NCI-H2029 (cell line): ENCODE measurements at regions not wholly inside any gene's neighbourhood (a gene's known extent, or its start where the extent isn't known, plus 50 kb on each side); places are given as distances from the start of the nearest gene placed in this dataset.

Source experiments
- DNase-seq: peaks from one replicate; lab custom pipeline; 2025; lab: John Stamatoyannopoulos, UW

DNA sequence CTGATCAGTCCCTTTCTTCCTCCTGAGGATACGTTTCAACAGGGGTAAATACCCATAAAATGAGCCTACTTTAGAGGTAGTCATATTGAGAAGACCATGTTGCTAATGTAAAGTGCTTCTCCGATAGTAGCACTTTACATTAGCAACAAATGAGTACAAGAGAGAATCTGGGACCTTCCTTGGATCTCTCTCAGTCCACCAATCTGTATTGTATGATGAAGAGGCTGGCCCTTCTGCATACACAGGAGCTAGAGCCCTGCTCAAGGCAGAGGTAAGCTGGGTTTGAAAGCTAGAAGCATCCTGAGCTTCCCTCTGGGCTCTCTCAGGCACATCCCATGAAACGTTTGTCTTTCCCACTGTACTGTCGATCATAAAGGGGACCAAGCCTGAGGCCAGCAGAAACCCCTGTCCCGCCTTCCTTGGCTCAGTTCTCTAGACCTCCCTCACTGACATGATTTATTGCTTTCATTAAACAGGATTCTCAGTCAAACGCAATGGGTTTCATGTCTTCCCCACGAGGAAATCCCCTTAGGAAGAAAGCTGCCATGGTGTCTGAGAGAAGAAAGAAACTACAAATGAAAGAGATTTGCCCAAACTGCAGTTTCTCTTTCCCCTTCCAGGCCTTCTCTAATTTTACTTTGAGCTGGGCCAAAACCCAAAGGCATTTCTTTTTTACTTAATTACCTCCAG is 62.8 kb upstream of the BCAR3 start:
- DNase-seq: no peak

DNA sequence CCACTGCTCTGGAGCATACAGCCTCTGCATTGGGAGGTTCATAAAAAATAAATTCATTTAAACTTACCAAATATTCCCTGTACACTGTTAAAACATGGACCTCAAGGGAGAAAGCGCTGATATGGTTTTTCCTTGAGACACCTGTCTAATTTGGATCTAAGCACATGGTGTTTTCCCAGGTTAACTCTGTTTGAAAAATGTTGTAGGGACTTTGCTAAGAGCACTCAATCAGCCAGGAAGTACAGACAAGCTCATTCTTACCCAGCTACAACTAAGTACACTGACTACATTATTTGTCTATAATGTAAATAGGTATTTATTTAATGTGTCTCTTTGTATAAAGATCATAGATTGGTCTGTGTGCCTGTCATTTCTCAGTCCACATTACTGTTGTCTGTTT is 61.8 kb upstream of the BCAR3 start:
- DNase-seq: no peak

DNA sequence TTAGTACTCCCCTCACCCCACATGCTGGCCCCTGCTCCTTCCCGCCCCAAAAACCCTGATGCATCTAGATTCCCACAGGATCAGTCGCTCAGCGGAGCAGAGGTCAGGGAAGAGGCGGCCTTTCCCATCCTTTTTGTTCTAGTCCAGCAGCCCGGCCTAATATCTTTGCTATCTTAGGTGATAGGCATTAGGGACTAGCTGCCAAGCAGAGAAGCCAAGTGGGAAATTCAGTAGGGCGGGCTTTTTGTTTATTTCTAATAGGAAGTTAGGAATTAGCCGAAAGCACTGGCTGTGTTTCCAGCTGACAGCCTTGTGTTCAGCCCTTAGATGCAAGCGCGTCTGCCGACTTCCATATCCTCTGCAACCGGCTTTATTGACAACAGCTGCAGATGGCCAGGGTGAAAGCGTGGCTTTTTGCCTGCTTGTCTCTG is 59.0 kb upstream of the BCAR3 start:
- no peak for DNase-seq

DNA sequence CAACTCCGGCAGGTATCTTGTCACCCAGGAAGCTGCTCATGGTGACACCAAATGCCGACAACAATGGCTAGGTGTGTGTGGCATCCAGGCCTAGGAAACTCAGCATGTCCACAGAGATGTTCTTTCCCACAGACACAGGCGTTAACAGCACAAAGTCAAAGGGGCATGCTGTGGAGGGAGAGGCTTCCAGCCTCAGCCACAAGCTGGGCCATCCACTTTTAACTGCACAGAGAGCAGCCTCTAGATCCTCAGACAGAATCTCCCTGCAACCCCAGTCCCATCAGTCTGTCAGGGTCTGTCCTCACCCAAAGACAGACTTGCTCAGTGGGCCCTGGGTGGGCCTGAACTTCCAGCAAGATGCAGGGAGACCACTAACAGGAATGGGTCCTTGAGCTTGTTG is 58.5 kb upstream of the BCAR3 start:
- no peak for DNase-seq

DNA sequence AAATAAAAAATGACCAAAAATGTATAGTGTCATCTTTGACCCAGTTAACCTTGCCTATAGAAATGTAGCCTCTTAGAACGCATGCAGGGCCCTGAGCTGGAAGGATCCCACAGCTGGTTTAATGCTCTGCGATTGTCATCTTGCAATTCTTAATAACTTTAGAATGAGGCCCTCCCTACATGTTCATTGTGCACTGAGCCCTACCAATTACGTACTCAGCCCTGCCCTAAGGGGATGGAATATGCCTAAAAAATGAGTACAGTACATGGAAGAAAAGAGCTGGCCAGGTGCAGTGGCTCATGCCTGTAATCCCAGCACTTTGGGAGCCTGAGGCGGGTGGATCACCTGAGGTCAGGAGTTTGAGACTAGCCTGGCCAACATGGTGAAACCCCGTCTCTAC is 57.8 kb upstream of the BCAR3 start:
- DNase-seq: no peak

DNA sequence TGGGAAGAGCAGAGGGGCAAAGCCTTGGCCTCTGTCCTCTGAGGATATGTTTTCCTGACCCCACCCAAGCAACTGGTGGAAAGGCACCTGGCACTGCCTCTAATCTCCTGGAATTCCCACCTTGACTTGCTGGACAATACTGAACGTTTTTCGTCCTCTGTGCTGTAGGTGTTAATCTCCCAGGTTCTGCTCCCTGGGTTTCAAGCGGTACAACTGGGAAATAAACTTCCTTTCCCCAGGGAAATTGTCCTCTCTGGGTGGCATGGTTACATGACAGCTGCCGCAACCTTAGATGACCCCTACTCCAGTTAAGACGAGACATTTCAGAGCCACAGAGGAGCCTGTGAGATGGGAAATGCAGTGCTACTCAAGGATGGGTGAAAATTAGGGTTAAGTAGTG is 57.3 kb upstream of the BCAR3 start:
- no peak for DNase-seq

DNA sequence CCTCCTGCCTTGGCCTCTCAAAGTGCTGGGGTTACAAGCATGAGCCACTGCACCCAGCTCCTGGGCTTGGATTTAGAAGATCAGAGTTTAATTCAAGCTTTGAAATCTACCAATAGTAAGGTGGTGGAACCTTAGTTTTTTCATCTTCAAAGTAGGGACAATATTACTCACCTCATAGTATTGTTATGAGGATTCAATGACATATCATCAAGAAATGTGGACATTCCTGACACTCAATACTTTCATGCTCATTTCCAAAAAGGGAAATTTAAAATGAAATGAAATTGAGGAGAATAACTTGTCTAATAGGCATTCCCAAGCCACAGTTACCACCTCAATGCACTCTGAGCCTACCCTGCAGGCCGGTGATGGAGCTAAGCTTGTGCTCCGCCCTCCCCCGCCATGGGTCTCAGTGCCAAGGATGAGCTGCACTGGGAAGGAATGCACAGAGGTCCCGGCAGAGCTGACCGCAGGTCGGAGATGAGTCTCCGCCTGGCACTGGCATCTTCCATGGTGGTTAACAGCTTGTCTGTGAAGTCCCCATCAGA is 56.5 kb upstream of the BCAR3 start:
- DNase-seq: no peak

DNA sequence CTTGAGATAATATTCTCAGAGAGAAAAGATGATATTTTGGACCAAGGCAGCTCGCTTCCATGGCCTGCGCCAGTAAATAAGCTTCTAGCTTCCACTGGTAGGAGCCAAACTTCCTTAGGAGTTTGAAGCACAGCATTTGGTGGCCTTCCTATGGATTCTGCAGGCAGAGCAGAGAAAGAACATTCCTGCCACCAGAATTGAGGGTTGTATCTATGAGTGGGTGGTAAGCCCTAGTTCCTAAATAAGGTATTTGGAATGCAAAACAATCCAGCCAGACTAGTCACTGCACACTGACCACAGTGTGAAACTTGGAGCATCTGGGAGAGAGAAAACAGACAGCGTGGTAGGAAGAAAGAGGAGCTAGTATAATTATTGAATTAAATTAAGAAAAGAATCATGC is 54.1 kb upstream of the BCAR3 start:
- DNase-seq: no peak

DNA sequence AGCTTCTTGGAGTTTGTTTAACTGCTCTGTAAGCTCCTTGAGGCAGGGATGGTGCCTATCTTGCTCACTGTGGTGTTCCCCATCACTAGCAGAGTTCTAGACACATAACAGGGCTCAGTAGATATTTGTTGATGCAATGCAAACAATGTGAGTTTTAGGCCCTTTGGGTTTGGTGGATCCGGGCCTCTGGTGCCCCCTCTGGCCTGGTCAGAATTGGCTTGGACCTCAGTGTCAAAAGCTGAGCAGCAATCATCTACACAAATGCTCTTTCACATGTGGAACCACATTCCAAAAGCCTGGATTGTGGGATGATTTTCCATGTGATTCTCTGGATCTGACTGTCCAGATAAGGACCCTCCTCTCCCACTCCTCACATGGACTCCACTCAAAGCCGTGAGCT is 53.4 kb upstream of the BCAR3 start:
- DNase-seq: no peak

DNA sequence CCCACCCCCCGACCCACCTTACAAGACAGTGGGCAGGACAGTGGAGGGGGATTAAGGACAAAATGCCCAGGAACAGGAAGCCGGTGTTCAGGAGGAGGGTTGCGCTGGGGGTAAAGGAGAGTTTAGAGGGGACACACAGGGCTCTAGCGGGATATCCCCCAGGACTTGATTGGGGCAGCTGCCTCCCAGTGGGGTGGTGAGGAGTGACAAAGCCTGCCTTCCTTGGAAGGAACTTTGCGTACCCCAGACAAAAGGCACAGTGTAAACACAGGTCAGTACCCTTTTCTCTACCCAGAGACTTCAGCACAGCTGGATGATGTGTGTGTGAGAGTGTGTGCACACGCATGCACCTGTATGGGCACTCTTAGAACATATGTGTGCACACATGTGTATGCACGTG is 51.7 kb upstream of the BCAR3 start:
- DNase-seq: no peak

DNA sequence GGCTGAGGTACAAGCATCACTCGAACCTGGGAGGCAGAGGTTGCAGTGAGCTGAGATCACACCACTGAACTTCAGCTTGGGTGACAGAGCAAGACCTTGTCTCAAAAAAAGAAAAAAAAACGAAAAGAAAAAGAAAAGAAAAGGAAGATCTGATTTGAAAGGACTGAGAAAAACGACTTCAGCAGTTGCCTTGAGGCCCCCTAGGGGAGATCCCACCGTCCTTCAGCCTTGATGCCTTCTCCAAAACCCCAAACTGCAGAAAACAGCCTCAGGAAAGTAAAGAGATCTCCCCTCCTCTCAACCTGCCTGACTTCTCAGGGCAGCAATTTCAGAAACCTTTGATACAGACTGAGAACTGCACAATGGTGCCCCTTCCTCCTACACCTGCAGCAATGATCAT is 50.9 kb upstream of the BCAR3 start:
- DNase-seq: no peak
